ENCODE measurements at regions not wholly inside any gene's neighbourhood (a gene's known extent, or its start where the extent isn't known, plus 50 kb on each side); places are given as distances from the start of the nearest gene placed in this dataset.
A peak's percentile ranks its signal among the peaks of the same experiment; 100 is the strongest.

- Histone ChIP-seq H3K4me3 (no peak overlapping the region), H3K36me3 (no peaks in the 10 kb centered on the region), H3K27me3 (no peaks in the 10 kb centered on the region), H3K27ac (no peak overlapping the region), H3K4me1 (no peaks in the 10 kb centered on the region), H3K9me3 (peaks cover 0 to 6% (median 0%) of the 10 kb centered on the region in 4 donors)
- WGBS, 2 donors, result 85 to 87% methylated on average over 2 of the region's 2 CpGs
- DNase-seq, result no peak
- intact Hi-C loops (cut with DNase I), result no loop called here
- no peak for TF ChIP-seq POLR2AphosphoS5 (IDR thresholded peaks at IDR 0.05)
- TF ChIP-seq, protein P1, sequence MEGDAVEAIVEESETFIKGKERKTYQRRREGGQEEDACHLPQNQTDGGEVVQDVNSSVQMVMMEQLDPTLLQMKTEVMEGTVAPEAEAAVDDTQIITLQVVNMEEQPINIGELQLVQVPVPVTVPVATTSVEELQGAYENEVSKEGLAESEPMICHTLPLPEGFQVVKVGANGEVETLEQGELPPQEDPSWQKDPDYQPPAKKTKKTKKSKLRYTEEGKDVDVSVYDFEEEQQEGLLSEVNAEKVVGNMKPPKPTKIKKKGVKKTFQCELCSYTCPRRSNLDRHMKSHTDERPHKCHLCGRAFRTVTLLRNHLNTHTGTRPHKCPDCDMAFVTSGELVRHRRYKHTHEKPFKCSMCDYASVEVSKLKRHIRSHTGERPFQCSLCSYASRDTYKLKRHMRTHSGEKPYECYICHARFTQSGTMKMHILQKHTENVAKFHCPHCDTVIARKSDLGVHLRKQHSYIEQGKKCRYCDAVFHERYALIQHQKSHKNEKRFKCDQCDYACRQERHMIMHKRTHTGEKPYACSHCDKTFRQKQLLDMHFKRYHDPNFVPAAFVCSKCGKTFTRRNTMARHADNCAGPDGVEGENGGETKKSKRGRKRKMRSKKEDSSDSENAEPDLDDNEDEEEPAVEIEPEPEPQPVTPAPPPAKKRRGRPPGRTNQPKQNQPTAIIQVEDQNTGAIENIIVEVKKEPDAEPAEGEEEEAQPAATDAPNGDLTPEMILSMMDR (IDR thresholded peaks at IDR 0.05), result no peak
- TF ChIP-seq POLR2A (IDR thresholded peaks at IDR 0.05), result no peak
- no peak for TF ChIP-seq EP300 (IDR thresholded peaks at IDR 0.05)
Observed at GRCh38 chr1:60431593-60431992, 358.0 kb upstream of the C1orf87 start.

DNA sequence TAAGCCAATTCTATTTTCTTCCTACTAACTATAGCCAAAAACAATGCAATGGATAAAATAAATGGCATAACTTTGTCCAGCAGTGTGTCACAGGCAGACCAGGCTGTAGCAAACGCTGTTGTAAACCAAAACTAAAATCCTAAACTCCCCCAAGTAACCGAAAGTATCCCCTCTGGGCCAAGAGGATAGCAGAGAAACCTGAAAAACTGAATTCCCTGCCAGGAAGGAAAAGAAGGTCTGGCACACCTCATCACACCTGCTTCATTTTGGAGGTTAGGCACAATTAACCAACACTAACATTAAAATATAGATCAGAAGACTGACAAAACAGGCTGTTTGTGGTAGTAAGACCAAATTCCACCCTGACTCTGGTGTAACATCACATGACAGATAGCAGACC lies 356.8 kb upstream of the C1orf87 start:
- intact Hi-C loops (cut with DNase I), result no loop called here
- WGBS, 2 donors, result 21 to 64% methylated on average over 2 of the region's 2 CpGs
- H3K27ac ChIP-seq, result no peak overlapping the region

GRCh38 chr1:60428127-60428526 lies 354.6 kb upstream of the C1orf87 start:
- no peak for DNase-seq
- Histone ChIP-seq H3K4me1 (no peaks in the 10 kb centered on the region), H3K27ac (no peak overlapping the region), H3K9me3 (no peaks in the 10 kb centered on the region), H3K27me3 (no peaks in the 10 kb centered on the region), H3K4me3 (no peak overlapping the region), H3K36me3 (no peaks in the 10 kb centered on the region)
- WGBS, 2 donors, result 82 to 84% methylated on average over 4 of the region's 4 CpGs
- intact Hi-C loops (cut with DNase I), result no loop called here
- TF ChIP-seq EP300 (IDR thresholded peaks at IDR 0.05), result peak in 2 of 4 donors; percentile 20 to 59
- no peak for TF ChIP-seq POLR2A (IDR thresholded peaks at IDR 0.05)
- peak in 3 of 4 donors; percentile 3 to 55 (median 17) for TF ChIP-seq POLR2AphosphoS5 (IDR thresholded peaks at IDR 0.05)
- TF ChIP-seq, protein P1 (IDR thresholded peaks at IDR 0.05), result no peak

More for the DNA sequence above, 356.8 kb upstream of the C1orf87 start:
- Histone ChIP-seq H3K4me1 (no peaks in the 10 kb centered on the region), H3K27me3 (no peaks in the 10 kb centered on the region), H3K36me3 (no peaks in the 10 kb centered on the region), H3K4me3 (no peak overlapping the region), H3K9me3 (peaks cover 0 to 6% (median 0%) of the 10 kb centered on the region in 4 donors)
- no peak for TF ChIP-seq POLR2A (IDR thresholded peaks at IDR 0.05)
- no peak for TF ChIP-seq EP300 (IDR thresholded peaks at IDR 0.05)
- no peak for TF ChIP-seq POLR2AphosphoS5 (IDR thresholded peaks at IDR 0.05)
- TF ChIP-seq, protein P1 (IDR thresholded peaks at IDR 0.05), result no peak
- no peak for DNase-seq

DNA sequence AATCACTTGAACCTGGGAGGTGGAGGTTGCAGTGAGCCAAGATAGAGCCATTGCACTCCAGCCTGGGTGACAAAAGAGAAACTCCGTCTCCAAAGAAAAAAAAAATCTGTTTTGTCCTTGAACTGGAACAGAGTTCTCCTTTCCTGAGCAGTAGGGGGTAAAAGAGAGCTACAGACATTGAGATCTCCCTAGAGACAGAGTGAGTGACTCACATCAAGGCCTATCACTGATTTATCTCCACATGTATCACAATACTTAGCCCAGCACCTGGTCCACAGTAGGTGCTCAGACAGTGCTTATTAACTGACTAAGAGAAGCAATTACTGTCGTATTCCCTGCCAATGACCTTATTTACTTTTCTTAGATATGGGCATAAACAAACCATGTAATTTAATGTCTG lies 354.1 kb upstream of the C1orf87 start:
- H3K9me3 ChIP-seq, result no peaks in the 10 kb centered on the region
- intact Hi-C loops (cut with DNase I), result no loop called here
- H3K4me3 ChIP-seq, result no peak overlapping the region
- H3K27me3 ChIP-seq, result no peaks in the 10 kb centered on the region
- TF ChIP-seq POLR2AphosphoS5 (IDR thresholded peaks at IDR 0.05) (no peak), EP300 (IDR thresholded peaks at IDR 0.05) (no peak), POLR2A (IDR thresholded peaks at IDR 0.05) (no peak)
- TF ChIP-seq, protein P1 (IDR thresholded peaks at IDR 0.05), result no peak
- H3K36me3 ChIP-seq, result no peaks in the 10 kb centered on the region
- no peaks in the 10 kb centered on the region for H3K4me1 ChIP-seq
- H3K27ac ChIP-seq, result no peak overlapping the region
- WGBS, 2 donors, result 45 to 74% methylated on average over 2 of the region's 2 CpGs
- no peak for DNase-seq

- H3K27ac ChIP-seq, result no peak overlapping the region
- no peak overlapping the region for H3K4me3 ChIP-seq
- no peaks in the 10 kb centered on the region for H3K27me3 ChIP-seq
- no peak for TF ChIP-seq POLR2A (IDR thresholded peaks at IDR 0.05)
- TF ChIP-seq EP300 (IDR thresholded peaks at IDR 0.05), result no peak
- TF ChIP-seq, protein P1 (IDR thresholded peaks at IDR 0.05), result no peak
- TF ChIP-seq POLR2AphosphoS5 (IDR thresholded peaks at IDR 0.05), result no peak
- WGBS, 2 donors, result 74 to 84% methylated on average over 4 of the region's 4 CpGs
- H3K9me3 ChIP-seq, result no peaks in the 10 kb centered on the region
- H3K4me1 ChIP-seq, result no peaks in the 10 kb centered on the region
- no peaks in the 10 kb centered on the region for H3K36me3 ChIP-seq
- no peak for DNase-seq
- intact Hi-C loops (cut with DNase I), result no loop called here
Observed at GRCh38 chr1:60427194-60427593, 353.6 kb upstream of the C1orf87 start.
